ENCODE measurements at regions not wholly inside any gene's neighbourhood (a gene's known extent, or its start where the extent isn't known, plus 50 kb on each side); places are given as distances from the start of the nearest gene placed in this dataset.

GRCh38 chr18:42563995-42564394 is 551.5 kb downstream of the RIT2 start:
- Histone ChIP-seq H3K27ac (no peak overlapping the region), H3K27me3 (ENCODE audit: insufficient read depth in 3 of 3, low read length in 2 of 3) (no peaks in the 10 kb centered on the region), H3K9me3 (no peaks in the 10 kb centered on the region), H3K4me1 (no peaks in the 10 kb centered on the region), H3K4me3 (no peak overlapping the region), H3K36me3 (ENCODE audit: insufficient read depth in 1 of 2, low read depth in 1 of 2) (no peaks in the 10 kb centered on the region)
- intact Hi-C loops (cut with DNase I): no loop called here
- no peak for TF ChIP-seq CTCF (IDR thresholded peaks at IDR 0.05)
- ATAC-seq (no peak), DNase-seq (no peak)
- 79 to 92% (median 83%) methylated on average over 3 of the region's 3 CpGs for WGBS, 3 donors

- Histone ChIP-seq H3K4me3 (no peak overlapping the region), H3K4me1 (no peaks in the 10 kb centered on the region), H3K27me3 (ENCODE audit: insufficient read depth in 3 of 3, low read length in 2 of 3) (no peaks in the 10 kb centered on the region), H3K27ac (no peak overlapping the region), H3K9me3 (no peaks in the 10 kb centered on the region), H3K36me3 (ENCODE audit: insufficient read depth in 1 of 2, low read depth in 1 of 2) (no peaks in the 10 kb centered on the region)
- intact Hi-C loops (cut with DNase I): no loop called here
- WGBS, 3 donors: 22 to 52% (median 39%) methylated on average over 1 of the region's 1 CpG
- DNase-seq (no peak), ATAC-seq (no peak)
- TF ChIP-seq CTCF (IDR thresholded peaks at IDR 0.05): no peak
Observed at GRCh38 chr18:42564761-42565160, 550.7 kb downstream of the RIT2 start.

- H3K36me3 ChIP-seq (ENCODE audit: insufficient read depth in 1 of 2, low read depth in 1 of 2): no peaks in the 10 kb centered on the region
- H3K4me1 ChIP-seq: no peaks in the 10 kb centered on the region
- no peaks in the 10 kb centered on the region for H3K27me3 ChIP-seq (ENCODE audit: insufficient read depth in 3 of 3, low read length in 2 of 3)
- no peak for ATAC-seq
- no peak for DNase-seq
- no peaks in the 10 kb centered on the region for H3K9me3 ChIP-seq
- H3K27ac ChIP-seq: no peak overlapping the region
- no peak overlapping the region for H3K4me3 ChIP-seq
- intact Hi-C loops (cut with DNase I): no loop called here
- WGBS, 3 donors: 93 to 96% (median 96%) methylated on average over 2 of the region's 2 CpGs
- TF ChIP-seq CTCF (IDR thresholded peaks at IDR 0.05): no peak
Observed at GRCh38 chr18:42568773-42569172, 546.7 kb downstream of the RIT2 start.

GRCh38 chr18:42574871-42575270 is 540.6 kb downstream of the RIT2 start:
- TF ChIP-seq CTCF (IDR thresholded peaks at IDR 0.05): no peak
- intact Hi-C loops (cut with DNase I): no loop called here
- Histone ChIP-seq H3K9me3 (no peaks in the 10 kb centered on the region), H3K27ac (no peak overlapping the region), H3K4me3 (no peak overlapping the region), H3K36me3 (ENCODE audit: insufficient read depth in 1 of 2, low read depth in 1 of 2) (no peaks in the 10 kb centered on the region), H3K27me3 (ENCODE audit: insufficient read depth in 3 of 3, low read length in 2 of 3) (no peaks in the 10 kb centered on the region), H3K4me1 (no peaks in the 10 kb centered on the region)
- DNase-seq: no peak
- no peak for ATAC-seq
- 35 to 40% (median 36%) methylated on average over 4 of the region's 4 CpGs for WGBS, 3 donors

GRCh38 chr18:42576124-42576523 is 539.4 kb downstream of the RIT2 start:
- H3K36me3 ChIP-seq (ENCODE audit: insufficient read depth in 1 of 2, low read depth in 1 of 2): no peaks in the 10 kb centered on the region
- ATAC-seq: no peak
- no peak overlapping the region for H3K4me3 ChIP-seq
- no peak overlapping the region for H3K27ac ChIP-seq
- no peaks in the 10 kb centered on the region for H3K9me3 ChIP-seq
- intact Hi-C loops (cut with DNase I): no loop called here
- no peak for TF ChIP-seq CTCF (IDR thresholded peaks at IDR 0.05)
- no peak for DNase-seq
- H3K27me3 ChIP-seq (ENCODE audit: insufficient read depth in 3 of 3, low read length in 2 of 3): no peaks in the 10 kb centered on the region
- H3K4me1 ChIP-seq: no peaks in the 10 kb centered on the region

Measured in psoas muscle (tissue), 7 donors.